ENCODE measurements at regions not wholly inside any gene's neighbourhood (a gene's known extent, or its start where the extent isn't known, plus 50 kb on each side); places are given as distances from the start of the nearest gene placed in this dataset.

- TF ChIP-seq GABPA (IDR thresholded peaks at IDR 0.05; ENCODE audit: low read depth) (no peak), CTCF (IDR thresholded peaks at IDR 0.05; ENCODE audit: insufficient read depth, low read length) (no peak), SPI1 (IDR thresholded peaks at IDR 0.05; ENCODE audit: borderline replicate concordance, low read depth) (0 out of 2 replicates have a peak, but pooled peaks have one; percentile 3)
- TF ChIP-seq, protein P1, sequence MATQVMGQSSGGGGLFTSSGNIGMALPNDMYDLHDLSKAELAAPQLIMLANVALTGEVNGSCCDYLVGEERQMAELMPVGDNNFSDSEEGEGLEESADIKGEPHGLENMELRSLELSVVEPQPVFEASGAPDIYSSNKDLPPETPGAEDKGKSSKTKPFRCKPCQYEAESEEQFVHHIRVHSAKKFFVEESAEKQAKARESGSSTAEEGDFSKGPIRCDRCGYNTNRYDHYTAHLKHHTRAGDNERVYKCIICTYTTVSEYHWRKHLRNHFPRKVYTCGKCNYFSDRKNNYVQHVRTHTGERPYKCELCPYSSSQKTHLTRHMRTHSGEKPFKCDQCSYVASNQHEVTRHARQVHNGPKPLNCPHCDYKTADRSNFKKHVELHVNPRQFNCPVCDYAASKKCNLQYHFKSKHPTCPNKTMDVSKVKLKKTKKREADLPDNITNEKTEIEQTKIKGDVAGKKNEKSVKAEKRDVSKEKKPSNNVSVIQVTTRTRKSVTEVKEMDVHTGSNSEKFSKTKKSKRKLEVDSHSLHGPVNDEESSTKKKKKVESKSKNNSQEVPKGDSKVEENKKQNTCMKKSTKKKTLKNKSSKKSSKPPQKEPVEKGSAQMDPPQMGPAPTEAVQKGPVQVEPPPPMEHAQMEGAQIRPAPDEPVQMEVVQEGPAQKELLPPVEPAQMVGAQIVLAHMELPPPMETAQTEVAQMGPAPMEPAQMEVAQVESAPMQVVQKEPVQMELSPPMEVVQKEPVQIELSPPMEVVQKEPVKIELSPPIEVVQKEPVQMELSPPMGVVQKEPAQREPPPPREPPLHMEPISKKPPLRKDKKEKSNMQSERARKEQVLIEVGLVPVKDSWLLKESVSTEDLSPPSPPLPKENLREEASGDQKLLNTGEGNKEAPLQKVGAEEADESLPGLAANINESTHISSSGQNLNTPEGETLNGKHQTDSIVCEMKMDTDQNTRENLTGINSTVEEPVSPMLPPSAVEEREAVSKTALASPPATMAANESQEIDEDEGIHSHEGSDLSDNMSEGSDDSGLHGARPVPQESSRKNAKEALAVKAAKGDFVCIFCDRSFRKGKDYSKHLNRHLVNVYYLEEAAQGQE (IDR thresholded peaks at IDR 0.05; ENCODE audit: insufficient replicate concordance, low read depth), result no peak
These were observed 633.9 kb upstream of the MIR17HG start for GRCh38 chr13:90713441-90714133.
